Small intestine (tissue), 7 donors: ENCODE measurements at regions not wholly inside any gene's neighbourhood (a gene's known extent, or its start where the extent isn't known, plus 50 kb on each side); places are given as distances from the start of the nearest gene placed in this dataset.

ENCODE experiments used
- DNase-seq, 2 donors: peaks; one replicate each; pipeline versions ENCODE4 v3.0.0 to v3.0.0-alpha.2; 2013
- FAIRE-seq: peaks from 2 replicates; lab custom pipeline; 2012; peaks lifted over from hg19 to GRCh38; lab: Jason Lieb, UNC
- H3K27ac ChIP-seq, 3 donors: one replicate each; pipeline ENCODE4 v1.5.1; 2013; ENCODE audit warnings: low read length in 2 of 3, mild to moderate bottlenecking in 2 of 3, control low read depth in 1 of 3, inconsistent platforms in 1 of 3, low read depth in 1 of 3, moderate library complexity in 1 of 3
- H3K27me3 ChIP-seq, 3 donors: one replicate each; pipeline ENCODE4 v1.6.1; 2013; ENCODE audit warnings: low read length in 3 of 3, inconsistent platforms in 1 of 3; ENCODE audit not compliant: control insufficient read depth in 3 of 3, insufficient read depth in 3 of 3
- H3K36me3 ChIP-seq, 3 donors: one replicate each; pipeline ENCODE4 v1.6.1; 2013; ENCODE audit warnings: low read length in 3 of 3, inconsistent platforms in 1 of 3, low read depth in 1 of 3, mild to moderate bottlenecking in 1 of 3, moderate library complexity in 1 of 3; ENCODE audit not compliant: control insufficient read depth in 3 of 3, insufficient read depth in 2 of 3
- H3K4me1 ChIP-seq, 3 donors: one replicate each; pipeline ENCODE4 v1.6.1; 2013; ENCODE audit warnings: low read length in 2 of 3, inconsistent platforms in 1 of 3, low read depth in 1 of 3, mild to moderate bottlenecking in 1 of 3, moderate library complexity in 1 of 3; ENCODE audit not compliant: control insufficient read depth in 3 of 3, insufficient read depth in 2 of 3
- H3K4me3 ChIP-seq, 3 donors: one replicate each; pipeline ENCODE4 v1.5.1; 2013; ENCODE audit warnings: low read length in 3 of 3, control low read depth in 1 of 3, inconsistent platforms in 1 of 3, low read depth in 1 of 3, mild to moderate bottlenecking in 1 of 3, moderate library complexity in 1 of 3
- H3K9me3 ChIP-seq, 2 donors: one replicate each; pipeline ENCODE4 v1.6.1; 2013; ENCODE audit warnings: low read depth in 1 of 2, low read length in 1 of 2; ENCODE audit not compliant: control insufficient read depth in 2 of 2, insufficient read depth in 1 of 2
- WGBS, 3 donors: extraction: QIAGEN DNeasy Blood & Tissue Kit; methylation state at CpG; one replicate each; pipeline ENCODE4 v1.1.7; 2013; 5-methylcytosine and 5-hydroxymethylcytosine counted together
- donor health status: healthy with polysubstance abuse.
- donor health status: control.
- donor health status: control.
- donor health status: Bipolar disorder and iron deficiency.
- donor health status: healthy.

- 78 to 85% (median 84%) methylated on average over 4 of the region's 4 CpGs for WGBS, 3 donors
- FAIRE-seq (no peak), DNase-seq (no peak)
- H3K4me3 ChIP-seq = no peak overlapping the region
- H3K9me3 ChIP-seq = no peaks in the 10 kb centered on the region
- H3K27me3 ChIP-seq = no peaks in the 10 kb centered on the region
- H3K4me1 ChIP-seq = no peaks in the 10 kb centered on the region
- H3K36me3 ChIP-seq = no peaks in the 10 kb centered on the region
- H3K27ac ChIP-seq = no peak overlapping the region
Observed at GRCh38 chr16:52271088-52271750, 275.7 kb downstream of the TOX3 start.

GRCh38 chr16:52265446-52265861 is 281.5 kb downstream of the TOX3 start:
- no peak overlapping the region for H3K4me3 ChIP-seq
- DNase-seq (peak in 1 of 2 donors; percentile 10), FAIRE-seq (no peak)
- no peaks in the 10 kb centered on the region for H3K9me3 ChIP-seq
- WGBS, 3 donors = 13 to 22% (median 13%) methylated on average over 3 of the region's 3 CpGs
- no peaks in the 10 kb centered on the region for H3K36me3 ChIP-seq
- H3K27me3 ChIP-seq = no peaks in the 10 kb centered on the region
- H3K4me1 ChIP-seq = no peaks in the 10 kb centered on the region
- H3K27ac ChIP-seq = no peak overlapping the region

- 43 to 74% (median 43%) methylated on average over 1 of the region's 1 CpG for WGBS, 3 donors
- H3K4me1 ChIP-seq = peaks cover 0 to 14% (median 4%) of the 10 kb centered on the region in 3 donors
- no peaks in the 10 kb centered on the region for H3K36me3 ChIP-seq
- no peaks in the 10 kb centered on the region for H3K27me3 ChIP-seq
- H3K4me3 ChIP-seq = no peak overlapping the region
- no peak for FAIRE-seq
- no peaks in the 10 kb centered on the region for H3K9me3 ChIP-seq
- no peak for DNase-seq
- H3K27ac ChIP-seq = peak overlapping the region in 1 of 3 donors; percentile 58
Observed at GRCh38 chr16:52257534-52257933, 289.4 kb downstream of the TOX3 start.

- FAIRE-seq = peak; percentile 30
- Histone ChIP-seq H3K4me1 (peaks cover 0 to 14% (median 4%) of the 10 kb centered on the region in 3 donors), H3K36me3 (no peaks in the 10 kb centered on the region), H3K4me3 (no peak overlapping the region), H3K27ac (peak overlapping the region; percentile 75 to 88 (median 80)), H3K27me3 (no peaks in the 10 kb centered on the region), H3K9me3 (no peaks in the 10 kb centered on the region)
- peak; percentile 43 to 90 for DNase-seq
- WGBS, 3 donors = 9 to 50% (median 33%) methylated on average over 4 of the region's 4 CpGs
Observed at GRCh38 chr16:52256310-52257078, 290.4 kb downstream of the TOX3 start.

- no peak overlapping the region for H3K27ac ChIP-seq
- 64 to 74% (median 68%) methylated on average over 3 of the region's 3 CpGs for WGBS, 3 donors
- DNase-seq = no peak
- no peaks in the 10 kb centered on the region for H3K27me3 ChIP-seq
- FAIRE-seq = no peak
- H3K9me3 ChIP-seq = no peaks in the 10 kb centered on the region
- peaks cover 0 to 14% (median 4%) of the 10 kb centered on the region in 3 donors for H3K4me1 ChIP-seq
- H3K4me3 ChIP-seq = no peak overlapping the region
- H3K36me3 ChIP-seq = no peaks in the 10 kb centered on the region
Observed at GRCh38 chr16:52254746-52255145, 292.2 kb downstream of the TOX3 start.

GRCh38 chr16:52252680-52253079 is 294.3 kb downstream of the TOX3 start:
- no peak overlapping the region for H3K4me3 ChIP-seq
- H3K36me3 ChIP-seq = no peaks in the 10 kb centered on the region
- no peaks in the 10 kb centered on the region for H3K9me3 ChIP-seq
- no peak for FAIRE-seq
- no peak overlapping the region for H3K27ac ChIP-seq
- WGBS, 3 donors = 87 to 96% (median 89%) methylated on average over 2 of the region's 2 CpGs
- H3K27me3 ChIP-seq = no peaks in the 10 kb centered on the region
- peaks cover 0 to 14% (median 4%) of the 10 kb centered on the region in 3 donors for H3K4me1 ChIP-seq
- DNase-seq = no peak

GRCh38 chr16:52251495-52251894 is 295.4 kb downstream of the TOX3 start:
- WGBS, 3 donors = 37 to 43% (median 41%) methylated on average over 4 of the region's 4 CpGs
- Histone ChIP-seq H3K9me3 (peaks cover 0 to 5% of the 10 kb centered on the region in 2 donors), H3K4me1 (peaks cover 0 to 9% (median 4%) of the 10 kb centered on the region in 3 donors), H3K4me3 (no peak overlapping the region), H3K27me3 (no peaks in the 10 kb centered on the region), H3K27ac (no peak overlapping the region), H3K36me3 (no peaks in the 10 kb centered on the region)
- DNase-seq (peak in 1 of 2 donors; percentile 19), FAIRE-seq (no peak)

- no peaks in the 10 kb centered on the region for H3K36me3 ChIP-seq
- H3K27me3 ChIP-seq = no peaks in the 10 kb centered on the region
- no peak overlapping the region for H3K27ac ChIP-seq
- H3K9me3 ChIP-seq = peaks cover 0 to 10% of the 10 kb centered on the region in 2 donors
- no peak for DNase-seq
- H3K4me1 ChIP-seq = no peaks in the 10 kb centered on the region
- no peak for FAIRE-seq
- H3K4me3 ChIP-seq = no peak overlapping the region
- WGBS, 3 donors = 88 to 92% (median 90%) methylated on average over 3 of the region's 3 CpGs
Observed at GRCh38 chr16:52247737-52248136, 299.2 kb downstream of the TOX3 start.
